Suprapubic skin (tissue), 3 donors: ENCODE measurements at regions not wholly inside any gene's neighbourhood (a gene's known extent, or its start where the extent isn't known, plus 50 kb on each side); places are given as distances from the start of the nearest gene placed in this dataset.

Experiments
- EP300 ChIP-seq: sonication (generic); formaldehyde crosslinking; IDR thresholded peaks from one replicate; pipeline ENCODE4 v1.6.1; 2017; ENCODE audit warnings: antibody characterized with exemption
- POLR2A ChIP-seq, 2 donors: fragments of 450-650 bp; IDR thresholded peaks; one replicate each; pipeline ENCODE4 v1.6.1; 2017; ENCODE audit warnings: antibody characterized with exemption in 2 of 2, mild to moderate bottlenecking in 2 of 2, moderate library complexity in 2 of 2
- TF ChIP-seq, protein P1 (sequence below), 2 donors: fragments of 200-600 bp in 1 of 2; fragments of 450-650 bp in 1 of 2; sonication (generic) in 1 of 2; IDR thresholded peaks; one replicate each; pipeline ENCODE4 v1.5.1; 2016 to 2019; ENCODE audit warnings: antibody characterized with exemption in 2 of 2, mild to moderate bottlenecking in 1 of 2, moderate library complexity in 1 of 2

DNA sequence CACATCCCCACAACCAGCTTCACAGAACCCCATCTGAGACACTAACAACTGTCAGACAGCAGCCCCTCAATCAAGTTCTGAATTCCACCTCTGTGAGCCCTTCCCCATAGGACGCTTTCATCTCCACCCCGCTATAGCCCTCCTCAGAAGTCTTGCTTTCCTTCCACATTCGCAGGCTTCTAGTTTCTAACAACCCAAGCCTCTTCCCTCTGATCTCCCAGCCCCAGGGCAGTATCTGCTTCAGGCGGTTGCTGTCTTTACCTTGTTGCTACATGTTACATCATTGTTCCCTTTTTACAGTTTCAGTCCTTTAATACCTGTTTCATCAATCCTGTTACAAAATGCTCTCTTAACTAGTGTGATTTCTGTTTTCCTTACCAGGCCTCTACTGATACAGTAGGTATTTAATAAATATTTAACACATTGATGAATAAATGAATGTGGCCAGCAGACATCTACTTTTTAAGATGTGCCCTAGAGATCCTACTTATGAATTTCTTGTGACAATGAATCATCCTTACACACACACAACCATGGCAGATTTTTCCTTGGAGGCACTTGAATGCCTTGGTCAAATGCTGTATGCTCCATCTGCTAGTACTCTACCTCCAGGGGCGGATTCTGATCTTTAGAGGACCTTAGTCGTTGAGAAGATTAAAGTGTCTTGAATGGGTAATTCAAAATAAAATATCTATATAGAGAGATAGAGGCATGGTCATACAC, 164.7 kb upstream of the SLIT2 start:
- TF ChIP-seq EP300 (no peak), POLR2A (IDR thresholded peaks at IDR 0.05) (no peak)
- TF ChIP-seq, protein P1, sequence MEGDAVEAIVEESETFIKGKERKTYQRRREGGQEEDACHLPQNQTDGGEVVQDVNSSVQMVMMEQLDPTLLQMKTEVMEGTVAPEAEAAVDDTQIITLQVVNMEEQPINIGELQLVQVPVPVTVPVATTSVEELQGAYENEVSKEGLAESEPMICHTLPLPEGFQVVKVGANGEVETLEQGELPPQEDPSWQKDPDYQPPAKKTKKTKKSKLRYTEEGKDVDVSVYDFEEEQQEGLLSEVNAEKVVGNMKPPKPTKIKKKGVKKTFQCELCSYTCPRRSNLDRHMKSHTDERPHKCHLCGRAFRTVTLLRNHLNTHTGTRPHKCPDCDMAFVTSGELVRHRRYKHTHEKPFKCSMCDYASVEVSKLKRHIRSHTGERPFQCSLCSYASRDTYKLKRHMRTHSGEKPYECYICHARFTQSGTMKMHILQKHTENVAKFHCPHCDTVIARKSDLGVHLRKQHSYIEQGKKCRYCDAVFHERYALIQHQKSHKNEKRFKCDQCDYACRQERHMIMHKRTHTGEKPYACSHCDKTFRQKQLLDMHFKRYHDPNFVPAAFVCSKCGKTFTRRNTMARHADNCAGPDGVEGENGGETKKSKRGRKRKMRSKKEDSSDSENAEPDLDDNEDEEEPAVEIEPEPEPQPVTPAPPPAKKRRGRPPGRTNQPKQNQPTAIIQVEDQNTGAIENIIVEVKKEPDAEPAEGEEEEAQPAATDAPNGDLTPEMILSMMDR (IDR thresholded peaks at IDR 0.05), result no peak
